Stimulated activated CD4-positive, alpha-beta T cell treated with anti-CD3 and anti-CD28 coated beads, TNF-alpha, amount 100 ng/mL, for 1 hour (primary cell): ENCODE measurements at regions not wholly inside any gene's neighbourhood (a gene's known extent, or its start where the extent isn't known, plus 50 kb on each side); places are given as distances from the start of the nearest gene placed in this dataset.

Experiments
- DNase-seq, 3 donors: peaks; one replicate each; pipeline ENCODE4 v3.0.0-alpha.2; 2020; ENCODE audit warnings: low read depth in 3 of 3, low spot score in 1 of 3

DNA sequence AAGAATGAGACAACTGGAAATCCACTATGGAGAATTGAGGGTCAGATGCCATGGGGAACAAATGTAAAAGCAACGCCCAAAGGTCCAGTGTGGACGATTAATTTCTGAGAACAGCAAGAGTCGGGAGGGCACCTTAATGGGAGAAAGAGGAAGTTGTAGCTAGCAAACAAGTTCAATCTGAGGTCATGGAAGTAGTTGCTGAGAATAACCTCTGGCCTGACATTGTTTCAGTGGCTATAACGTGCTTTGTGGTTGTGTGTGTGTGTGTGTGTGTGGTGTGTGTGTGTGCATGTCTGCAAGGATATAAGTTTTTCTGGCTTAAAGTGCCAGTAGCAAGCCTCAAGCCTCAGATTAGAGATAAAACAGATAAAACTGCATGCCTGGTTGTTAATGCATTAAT lies 1630.1 kb upstream of the TENM4 start:
- no peak for DNase-seq

DNA sequence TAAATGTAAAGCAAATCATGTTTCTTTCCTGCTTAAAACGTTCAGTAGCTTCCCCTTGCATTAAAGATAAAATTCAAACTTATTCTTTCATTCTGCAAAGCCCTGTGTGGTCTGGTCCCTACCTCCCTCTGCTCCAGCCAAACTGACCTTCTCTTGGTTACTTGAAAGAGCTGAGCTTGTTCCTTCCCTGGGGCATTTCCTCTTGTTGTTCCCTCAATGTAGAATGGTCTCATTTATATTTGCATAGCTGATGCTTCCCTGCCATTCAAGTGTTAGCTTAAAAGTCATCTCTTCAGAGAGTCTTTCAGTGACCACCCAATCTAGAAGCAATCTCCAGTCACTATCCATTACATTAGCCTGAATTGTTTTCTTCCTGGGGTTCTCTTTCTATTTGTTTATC lies 1618.5 kb upstream of the TENM4 start:
- DNase-seq: no peak

DNA sequence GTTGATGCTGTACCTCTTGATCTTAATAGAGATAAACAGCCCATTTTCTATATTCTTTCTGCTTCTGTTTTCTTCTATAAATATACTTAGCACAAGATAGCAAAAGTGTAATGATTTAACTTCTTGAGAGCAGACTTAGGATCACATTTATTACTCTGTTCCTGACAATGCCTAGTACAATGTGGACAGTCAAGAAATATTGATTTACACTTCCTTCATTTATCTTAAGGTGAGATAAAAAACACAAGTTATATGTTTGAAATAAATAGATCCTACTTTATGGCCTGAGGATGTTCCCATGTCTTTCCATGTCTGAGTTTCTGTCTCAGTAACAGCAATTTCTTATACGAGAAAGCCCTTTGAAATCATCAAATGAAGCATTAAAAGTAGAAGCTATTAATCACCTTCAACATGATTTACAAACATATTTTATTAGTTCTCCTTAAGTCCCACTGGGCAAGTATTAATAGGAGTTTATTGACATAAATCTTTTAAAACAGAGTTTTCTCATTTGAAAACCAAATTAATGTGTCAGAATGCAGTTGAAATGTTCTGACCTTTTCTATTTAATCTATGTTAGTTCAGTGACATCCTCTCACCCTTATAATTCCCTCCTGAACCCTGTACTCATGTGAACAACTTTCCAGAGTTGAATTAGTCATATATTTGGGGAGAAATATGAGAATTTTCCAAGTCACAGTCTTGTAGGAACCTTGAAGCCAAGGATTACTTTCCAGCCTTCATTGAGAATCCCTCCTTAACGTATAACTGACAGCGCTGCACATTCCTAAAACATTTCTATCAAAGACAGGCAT lies 1611.7 kb upstream of the TENM4 start:
- DNase-seq: no peak

DNA sequence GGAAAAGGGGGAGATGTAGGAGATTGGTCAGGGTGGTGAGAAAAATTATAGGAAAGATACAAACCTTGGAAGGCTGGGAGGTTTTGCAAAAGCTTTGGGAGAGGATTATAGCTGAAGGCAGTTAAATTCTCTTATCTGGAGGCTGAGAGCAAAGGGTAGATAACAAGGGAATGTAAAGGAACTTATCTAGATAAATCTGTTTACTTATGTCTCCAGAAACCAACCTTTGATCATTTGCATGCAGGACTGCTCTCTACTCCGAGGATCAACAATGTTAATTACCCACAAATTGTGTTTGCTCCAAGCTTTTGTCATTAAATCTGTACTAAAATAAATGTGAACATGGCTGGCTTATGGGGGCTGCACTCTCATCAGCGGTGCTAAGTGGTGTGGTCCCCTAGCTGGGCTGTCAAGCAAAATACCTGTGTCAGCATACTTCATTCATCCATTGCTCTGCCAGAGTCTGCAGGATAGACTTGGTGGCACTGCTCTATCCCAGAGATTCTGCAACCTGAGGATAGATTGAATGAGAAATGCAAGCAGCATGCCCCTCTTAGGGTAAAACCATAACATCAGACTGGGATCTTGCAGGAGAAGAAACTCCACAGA lies 1599.2 kb upstream of the TENM4 start:
- no peak for DNase-seq

DNA sequence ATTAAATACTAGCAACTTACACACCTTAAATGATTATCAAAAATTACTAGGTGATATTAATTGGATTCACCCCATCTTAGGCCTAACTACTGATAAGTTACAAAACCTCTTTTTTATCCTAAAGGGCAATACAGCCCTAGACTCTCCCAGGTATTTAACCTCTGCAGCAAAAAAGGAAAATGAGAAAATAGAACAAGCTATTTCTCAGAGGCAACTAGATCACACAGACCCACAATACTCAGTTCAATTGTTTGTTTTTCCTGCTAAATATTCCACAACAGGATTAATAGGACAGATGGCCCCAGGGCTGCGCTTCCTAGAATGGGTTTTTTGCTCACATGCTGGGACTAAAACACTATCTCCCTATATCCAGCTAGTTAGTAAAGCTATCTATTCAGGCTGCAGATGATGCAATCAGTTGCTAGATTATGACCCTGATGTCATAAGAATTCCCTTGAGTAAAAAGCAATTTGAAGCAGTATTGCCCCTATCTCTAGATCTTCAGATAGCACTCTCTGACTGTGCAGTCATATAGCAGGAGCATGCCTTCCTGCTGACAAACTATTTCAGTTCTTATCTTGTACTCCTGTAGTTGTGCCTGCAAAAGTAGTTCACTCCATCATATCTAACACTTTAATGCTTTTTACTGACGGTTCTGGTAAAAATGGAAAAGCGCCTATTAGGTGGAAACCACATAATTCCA lies 1595.5 kb upstream of the TENM4 start:
- DNase-seq: no peak

DNA sequence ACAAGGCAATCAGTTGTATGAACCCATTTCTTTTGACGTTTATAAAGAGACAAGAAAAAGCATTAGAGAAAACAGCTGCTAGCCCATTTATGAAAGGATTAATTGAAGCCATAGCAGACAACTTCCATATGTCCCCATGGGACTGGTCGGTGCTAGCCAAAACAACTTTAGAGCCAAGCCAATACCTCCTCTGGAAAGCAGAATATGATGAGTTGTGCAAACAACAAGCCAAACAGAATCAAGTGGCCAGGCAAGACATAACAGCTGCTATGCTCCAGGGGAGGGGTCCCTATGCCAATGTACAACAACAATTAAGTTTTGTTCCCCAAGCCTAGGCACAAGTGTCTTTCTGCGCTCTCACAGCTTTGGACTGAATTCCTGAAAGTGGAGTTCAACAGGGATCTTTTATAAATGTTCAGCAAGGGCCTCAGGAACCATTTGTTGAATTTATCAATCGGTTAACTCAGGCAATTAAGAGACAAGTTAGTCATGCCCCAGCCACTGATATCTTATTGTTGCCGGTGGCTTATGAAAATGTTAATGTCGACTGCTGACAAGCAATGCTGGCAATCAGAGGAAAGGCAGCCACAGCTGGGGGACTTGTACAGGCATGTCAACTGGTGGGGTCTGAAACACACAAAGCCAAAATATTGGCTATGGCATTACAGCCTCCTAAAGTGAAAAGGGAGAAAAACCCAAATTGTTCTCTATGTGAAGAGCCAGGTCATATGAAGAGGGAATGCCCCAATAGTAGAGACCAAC lies 1593.1 kb upstream of the TENM4 start:
- DNase-seq: no peak

DNA sequence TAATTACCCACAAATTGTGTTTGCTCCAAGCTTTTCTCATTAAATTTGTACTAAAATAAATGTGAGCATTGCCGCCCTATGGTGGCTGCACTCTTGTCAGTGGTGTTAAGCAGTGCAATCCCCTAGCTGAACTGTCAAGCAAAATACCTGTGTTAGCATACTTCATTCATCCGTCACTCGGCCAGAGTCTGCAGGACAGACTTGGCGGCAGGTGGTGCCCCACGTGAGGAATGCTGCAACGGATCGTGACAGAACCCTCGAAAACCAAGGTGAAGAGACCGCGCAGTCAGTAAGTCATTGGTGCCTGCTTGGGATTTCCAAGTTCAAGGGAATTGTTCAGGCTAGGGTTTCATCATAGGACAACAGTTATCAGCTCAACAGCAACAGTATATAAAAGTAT lies 1592.1 kb upstream of the TENM4 start:
- no peak for DNase-seq

DNA sequence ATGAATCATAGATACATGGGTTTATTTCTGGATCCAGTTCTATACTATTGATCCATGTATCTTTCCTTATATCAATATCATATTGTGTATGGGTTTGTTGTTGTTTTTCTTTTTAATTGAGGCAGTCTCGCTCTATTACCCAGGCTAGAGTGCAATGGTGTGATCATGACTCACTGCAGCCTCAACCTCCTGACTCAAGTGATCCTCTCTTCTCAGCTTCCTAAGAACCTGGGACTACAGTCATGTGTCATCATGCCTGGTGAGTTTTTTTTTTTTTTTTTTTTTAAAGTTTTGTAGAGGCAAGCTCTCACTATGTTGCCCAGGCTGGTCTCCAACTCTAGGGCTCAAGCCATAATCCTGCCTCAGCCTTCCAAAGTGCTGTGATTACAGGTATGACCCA lies 1589.4 kb upstream of the TENM4 start:
- no peak for DNase-seq

DNA sequence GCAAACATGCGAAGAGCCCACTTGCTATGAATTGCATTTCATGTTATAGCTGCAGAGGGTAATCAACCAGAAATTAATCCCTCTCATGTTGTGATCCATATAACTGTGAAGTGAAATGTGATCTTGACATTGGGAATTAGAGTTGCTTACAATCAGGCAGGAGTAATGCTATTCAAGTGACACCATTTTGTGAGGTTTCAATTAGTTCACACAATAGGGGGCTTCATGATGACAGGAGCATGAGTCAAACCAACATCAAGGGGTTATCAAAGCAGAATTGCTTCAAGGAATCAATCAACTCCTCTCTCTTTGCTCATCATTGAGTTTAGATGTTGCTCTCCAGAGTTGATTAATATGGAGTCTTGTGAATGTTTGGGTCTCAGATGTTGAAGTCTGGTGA lies 1585.2 kb upstream of the TENM4 start:
- no peak for DNase-seq

DNA sequence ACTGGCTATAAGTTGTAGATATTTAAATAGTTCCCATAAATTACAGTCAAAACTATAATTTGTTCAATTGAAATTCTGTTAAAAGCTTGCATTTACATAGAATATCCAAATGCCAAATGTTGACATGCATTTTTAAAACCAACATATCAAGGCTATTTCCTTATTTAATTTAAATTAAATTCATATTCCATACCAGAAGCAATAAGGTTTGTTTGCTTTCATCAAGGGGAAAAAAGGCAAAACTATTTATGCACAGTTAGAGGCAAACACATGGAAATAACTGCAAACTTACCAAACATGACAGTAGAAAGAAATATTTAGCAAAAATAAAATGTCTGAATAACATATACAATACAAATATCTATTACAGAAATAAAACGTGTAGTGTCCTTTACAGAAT lies 1581.2 kb upstream of the TENM4 start:
- DNase-seq: no peak

DNA sequence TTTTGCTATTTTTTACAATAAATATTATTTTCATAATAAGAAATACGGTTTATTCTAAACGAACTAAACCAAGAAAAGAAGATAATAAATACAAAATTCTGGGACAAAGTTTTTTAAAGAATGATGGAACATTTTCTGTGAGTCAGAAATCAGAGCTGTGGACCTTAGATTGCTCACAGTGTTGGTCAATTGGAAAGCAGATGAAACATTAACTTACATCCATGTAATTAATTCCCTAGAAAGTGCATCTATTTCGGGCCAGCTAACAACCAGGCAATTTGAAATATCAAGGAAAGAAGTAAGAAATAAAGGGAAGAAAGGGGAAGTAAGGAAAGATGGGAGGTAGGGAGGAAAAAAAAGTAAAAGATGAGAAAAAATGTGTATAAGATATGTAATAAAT lies 1569.8 kb upstream of the TENM4 start:
- no peak for DNase-seq

DNA sequence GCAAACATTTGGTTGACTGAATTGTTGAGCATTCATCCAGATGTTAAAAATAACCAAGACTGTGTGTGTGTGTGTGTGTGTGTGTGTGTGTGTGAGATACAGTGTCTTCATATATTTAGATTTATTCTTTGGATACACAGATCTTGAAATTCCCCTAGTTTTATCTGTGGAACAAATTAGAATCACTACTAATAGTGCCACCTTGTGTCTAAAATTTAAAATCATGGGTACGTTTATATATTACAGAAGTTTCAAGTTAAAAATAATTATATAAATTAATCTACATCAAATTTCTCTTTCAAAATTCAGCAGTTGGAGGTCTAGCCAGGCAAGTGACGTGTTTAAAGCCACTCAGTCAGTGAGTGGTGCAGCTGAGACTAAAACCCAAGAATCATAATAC lies 1566.2 kb upstream of the TENM4 start:
- no peak for DNase-seq

DNA sequence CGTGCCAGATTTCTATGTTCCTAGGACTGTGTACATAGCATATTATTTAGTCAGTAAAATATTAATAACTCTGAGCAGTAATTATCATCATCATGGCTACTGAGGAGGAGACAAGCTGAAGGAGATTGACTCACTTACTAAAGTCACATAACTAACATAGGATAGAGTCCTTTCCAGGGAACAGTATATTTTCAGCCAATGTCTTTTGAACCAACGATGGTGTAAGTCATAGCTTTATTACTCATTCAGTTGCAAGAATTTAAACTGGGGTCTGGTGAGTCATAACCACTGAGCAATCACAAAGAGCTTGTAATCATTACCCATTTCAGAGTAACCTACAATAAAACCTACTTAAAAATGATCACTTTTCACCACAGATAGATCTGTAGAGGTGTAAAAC lies 1564.8 kb upstream of the TENM4 start:
- DNase-seq: no peak

DNA sequence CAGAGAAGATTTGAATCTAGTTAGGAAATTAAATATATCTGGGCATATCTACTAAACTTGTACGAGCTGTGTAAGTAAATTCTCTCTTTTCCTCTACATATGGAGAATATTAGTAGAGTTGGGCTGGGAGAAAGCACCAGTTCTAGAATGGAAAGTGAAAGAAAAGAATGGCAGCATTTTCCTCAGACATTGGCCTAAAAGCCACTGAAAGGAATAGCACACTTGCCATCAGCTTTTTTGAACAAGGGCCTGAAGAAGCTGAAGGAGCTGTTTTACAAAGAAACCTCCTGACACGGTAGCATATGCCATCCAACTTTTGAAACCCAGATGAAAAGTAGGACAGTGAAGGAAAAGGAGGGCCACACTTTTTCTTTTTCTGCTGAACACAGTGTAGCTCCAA lies 1563.7 kb upstream of the TENM4 start:
- no peak for DNase-seq

DNA sequence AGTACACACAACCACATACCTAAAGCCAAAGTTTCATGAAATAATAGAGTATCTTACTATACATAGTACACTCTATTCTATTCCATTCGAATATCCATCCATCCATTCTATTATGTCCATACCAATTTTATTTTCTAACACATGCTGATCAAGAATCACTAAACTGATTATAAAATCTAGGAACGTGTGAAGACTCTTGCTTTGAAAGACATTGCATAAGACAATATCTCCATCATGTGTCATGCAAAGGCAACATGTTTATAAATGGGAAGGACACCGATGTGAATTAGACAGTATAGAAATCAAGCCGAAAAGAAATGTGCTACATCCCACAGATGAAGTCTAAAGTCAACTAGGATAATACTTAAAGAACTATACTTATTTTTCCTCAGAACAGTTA lies 1561.5 kb upstream of the TENM4 start:
- DNase-seq: no peak

DNA sequence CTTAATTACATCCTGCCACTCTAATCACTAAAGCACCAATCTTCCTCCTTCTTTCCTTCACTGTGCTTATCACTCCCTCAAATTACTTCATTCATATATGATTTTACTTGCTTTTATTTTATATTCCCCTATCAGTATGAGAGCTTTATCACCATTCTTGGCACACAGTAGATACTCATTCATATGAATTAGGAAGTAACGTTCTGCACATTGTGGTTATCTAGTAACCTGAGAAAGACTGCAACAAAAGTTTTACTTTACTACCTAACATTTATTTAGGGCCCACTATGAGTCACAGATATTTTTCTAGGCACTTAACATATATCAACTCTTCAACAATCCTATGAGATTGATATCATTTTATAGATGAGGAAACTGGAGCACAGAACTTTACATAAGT lies 1559.9 kb upstream of the TENM4 start:
- DNase-seq: no peak

DNA sequence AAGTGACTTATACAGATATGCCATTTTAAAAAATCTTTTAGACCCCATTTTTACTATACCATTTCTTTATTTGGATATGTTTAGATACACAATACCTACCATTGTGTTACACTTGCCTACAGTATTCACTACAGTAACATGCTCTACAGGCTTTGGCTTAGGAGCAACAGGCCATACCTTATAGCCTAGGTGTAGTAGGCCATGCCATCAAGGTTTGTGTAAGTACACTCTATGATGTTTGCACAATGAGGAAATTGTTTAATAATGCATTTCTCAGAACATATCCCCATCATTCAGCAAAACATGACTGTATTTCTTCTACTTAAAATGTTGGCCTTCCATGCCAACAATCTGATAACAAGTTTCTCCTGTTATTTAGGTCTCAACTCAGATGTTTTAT lies 1559.5 kb upstream of the TENM4 start:
- no peak for DNase-seq

DNA sequence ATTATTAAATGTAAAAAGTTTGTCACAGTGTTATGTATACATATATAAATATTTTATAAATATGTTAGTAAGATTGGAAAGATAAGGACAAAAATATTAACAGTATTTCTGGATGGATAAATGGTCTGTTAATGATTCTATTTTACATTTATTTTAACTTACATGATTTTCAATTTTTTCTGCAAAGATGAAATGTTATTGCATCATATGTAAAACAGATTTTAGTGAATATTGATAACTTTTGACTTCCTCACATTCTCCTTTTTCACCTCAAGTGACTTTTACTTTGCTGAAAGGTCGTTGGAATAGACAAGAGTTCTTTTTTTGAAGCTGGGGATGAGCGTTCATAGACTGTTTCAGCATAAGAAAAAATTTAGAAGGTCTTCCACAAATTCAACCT lies 1554.7 kb upstream of the TENM4 start:
- DNase-seq: no peak

DNA sequence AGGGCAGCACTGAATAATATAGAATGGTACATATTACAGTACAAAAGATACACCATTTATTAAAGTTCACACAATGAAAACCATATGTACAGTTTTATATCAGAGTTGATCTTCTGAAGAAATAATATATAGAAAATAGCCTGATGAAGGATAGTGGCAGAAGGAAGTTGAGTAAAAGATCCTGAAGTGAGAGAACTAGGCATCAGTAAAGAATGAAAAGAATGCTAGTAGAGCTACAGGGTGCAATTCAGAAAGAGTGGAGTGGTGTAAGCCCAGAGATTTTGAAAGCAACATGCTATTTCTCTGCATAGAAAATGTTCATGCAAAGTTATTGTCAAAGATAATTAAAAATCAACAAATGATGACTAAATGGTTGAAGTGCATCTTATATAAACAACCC lies 1552.7 kb upstream of the TENM4 start:
- no peak for DNase-seq

DNA sequence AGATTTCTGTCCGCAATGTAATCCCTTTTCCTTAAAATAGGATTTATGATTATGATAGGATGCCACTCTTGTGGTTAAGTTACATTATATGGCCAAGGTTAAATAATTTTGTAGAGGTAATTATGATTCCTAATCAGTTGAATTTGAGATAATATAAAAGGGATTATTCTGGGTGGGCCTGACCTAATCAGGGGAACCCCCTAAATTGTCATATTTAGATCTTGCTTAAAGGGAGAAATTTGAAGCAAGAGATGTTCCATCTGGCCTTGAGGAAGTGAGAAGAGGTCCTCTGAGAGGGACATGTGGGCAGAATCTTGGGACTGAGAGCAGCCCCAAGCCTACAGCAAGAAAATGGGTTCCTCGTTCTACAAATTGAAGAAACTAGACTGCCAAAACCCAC lies 1550.1 kb upstream of the TENM4 start:
- no peak for DNase-seq

DNA sequence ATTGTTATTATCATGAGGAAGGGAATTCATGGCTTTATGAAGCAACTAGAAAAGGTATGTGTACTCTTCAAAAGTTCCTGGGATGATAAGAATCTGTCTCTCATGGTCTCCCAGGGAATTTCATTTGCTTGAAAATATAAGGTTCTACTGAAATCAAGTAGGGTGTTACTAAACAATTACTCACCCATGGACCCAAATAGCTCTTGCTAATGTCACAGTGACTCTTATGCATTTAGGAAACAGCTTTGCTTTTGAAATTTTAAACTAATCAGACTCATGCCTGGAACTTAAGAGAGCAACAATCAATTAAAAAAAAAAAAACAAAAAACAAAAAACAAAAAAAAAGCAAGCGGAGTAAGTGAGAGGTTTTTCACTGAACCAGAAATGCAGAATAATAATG lies 1546.3 kb upstream of the TENM4 start:
- no peak for DNase-seq
